GM19035 (cell line): ENCODE measurements at regions not wholly inside any gene's neighbourhood (a gene's known extent, or its start where the extent isn't known, plus 50 kb on each side); places are given as distances from the start of the nearest gene placed in this dataset.
A peak's percentile ranks its signal among the peaks of the same experiment; 100 is the strongest.
"Not testable (repeated sequence)": the region's sequence is repeated elsewhere in the genome, so short reads cannot be mapped to it uniquely, and the experiment has no call there.

Experiments used
- ATAC-seq: cut with Tn5 transposase; IDR thresholded peaks from one replicate; pipeline ENCODE4 v1.9.1; 2021; ENCODE audit not compliant: unreplicated experiment

DNA sequence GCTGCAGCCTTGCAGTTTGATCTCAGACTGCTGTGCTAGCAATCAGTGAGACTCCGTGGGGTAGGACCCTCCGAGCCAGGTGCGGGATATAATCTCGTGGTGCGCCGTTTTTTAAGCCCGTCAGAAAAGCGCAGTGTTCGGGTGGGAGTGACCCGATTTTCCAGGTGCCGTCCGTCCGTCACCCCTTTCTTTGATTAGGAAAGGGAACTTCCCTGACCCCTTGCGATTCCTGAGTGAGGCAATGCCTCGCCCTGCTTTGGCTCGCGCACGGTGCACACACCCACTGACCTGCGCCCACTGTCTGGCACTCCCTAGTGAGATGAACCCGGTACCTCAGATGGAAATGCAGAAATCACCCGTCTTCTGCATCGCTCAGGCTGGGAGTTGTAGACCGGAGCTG is 203.2 kb downstream of the SNCAIP start:
- not testable (repeated sequence) for ATAC-seq

DNA sequence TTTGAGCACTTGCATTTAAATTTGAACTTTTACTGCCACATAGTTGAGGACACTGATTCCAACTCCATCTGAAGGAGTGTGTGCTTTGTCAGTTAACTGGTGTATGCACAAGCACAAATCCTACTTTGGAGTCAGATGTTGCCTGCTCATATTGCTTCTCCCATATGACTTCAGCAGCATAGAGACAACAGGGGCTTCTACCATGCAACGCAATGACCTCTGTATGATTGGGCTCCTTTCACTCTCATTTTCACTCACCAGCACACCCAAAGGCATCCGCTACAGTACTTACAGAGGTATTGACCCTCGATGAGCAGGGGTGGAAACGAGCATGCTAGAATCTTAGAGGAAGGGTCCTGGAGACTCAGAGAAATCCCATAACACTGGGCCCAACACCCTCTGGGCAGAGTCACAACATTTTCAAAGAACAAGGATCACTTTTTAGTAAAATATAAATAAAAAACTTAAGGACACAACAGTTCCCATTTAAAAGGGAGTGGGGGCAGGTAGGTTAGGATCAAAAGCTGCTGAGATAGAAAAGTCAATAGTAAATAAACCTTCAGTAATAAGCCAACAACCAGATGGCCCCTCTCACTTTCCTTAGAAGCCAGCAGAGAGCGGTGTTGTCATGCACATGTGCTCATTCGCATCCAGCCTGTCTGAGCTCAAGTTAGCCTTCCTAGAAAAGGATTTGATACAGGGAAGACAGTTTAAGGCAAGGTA is 203.8 kb downstream of the SNCAIP start:
- peak; percentile 63 for ATAC-seq

- no peak for ATAC-seq
These were observed 204.4 kb downstream of the SNCAIP start for GRCh38 chr5:122516432-122516743.

DNA sequence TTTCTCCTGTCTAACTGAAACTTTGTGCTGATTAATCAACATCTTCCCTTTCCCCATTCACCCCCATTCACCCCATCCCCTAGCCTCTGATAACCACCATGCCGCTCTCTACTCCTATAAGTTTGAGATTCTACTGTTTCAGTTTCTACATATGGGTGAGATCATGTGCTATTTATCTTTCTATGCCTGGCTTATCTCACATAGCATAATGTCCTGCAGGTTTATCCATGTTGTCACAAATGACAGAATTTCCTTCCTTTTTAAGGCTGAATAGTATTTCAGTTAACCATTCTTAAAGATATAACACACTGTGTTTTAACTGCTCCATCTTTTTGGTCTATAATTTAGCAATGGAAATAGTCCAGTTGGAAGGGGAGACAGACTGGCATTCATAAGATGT is 205.1 kb downstream of the SNCAIP start:
- no peak for ATAC-seq

DNA sequence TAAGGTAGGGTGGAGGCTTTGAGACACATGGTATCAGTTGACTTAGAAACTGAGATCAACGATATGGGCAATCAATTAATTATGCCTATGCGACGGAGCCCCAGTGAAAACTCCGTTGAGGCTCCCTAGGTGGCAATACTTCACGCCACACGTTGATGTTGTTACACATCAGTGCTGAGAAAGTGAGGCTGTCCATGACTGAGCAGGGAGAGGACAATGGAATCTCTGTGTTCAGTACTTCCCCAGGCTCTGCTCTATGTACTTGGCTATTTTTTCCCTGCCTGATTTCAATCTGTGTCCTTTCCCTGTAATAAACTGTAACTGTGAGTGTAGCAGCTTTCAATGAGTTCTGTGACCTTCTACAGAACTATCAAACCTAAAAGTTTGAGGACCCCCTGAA is 211.7 kb downstream of the SNCAIP start:
- no peak for ATAC-seq

DNA sequence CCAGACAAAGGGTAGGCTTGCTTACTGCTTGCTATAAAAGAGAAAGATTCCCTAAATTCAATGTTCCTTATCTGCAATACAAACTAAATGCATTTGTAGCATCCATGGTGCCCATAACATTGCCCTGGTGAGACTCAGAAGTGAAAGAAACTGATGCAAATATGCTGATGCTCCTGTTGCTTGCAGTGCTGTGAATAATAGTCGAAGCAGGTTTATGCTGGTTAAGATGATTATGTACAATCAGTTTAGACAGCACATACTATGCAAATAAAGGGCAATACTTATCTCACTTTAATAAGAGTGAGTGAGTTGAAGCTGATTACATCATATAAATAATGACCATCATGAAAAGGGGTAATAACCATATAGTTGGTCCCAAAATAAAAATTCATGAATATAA is 215.5 kb downstream of the SNCAIP start:
- ATAC-seq: no peak

- no peak for ATAC-seq
These were observed 220.0 kb downstream of the SNCAIP start for GRCh38 chr5:122532035-122532434.

GRCh38 chr5:122533825-122534224 is 221.8 kb downstream of the SNCAIP start:
- no peak for ATAC-seq

DNA sequence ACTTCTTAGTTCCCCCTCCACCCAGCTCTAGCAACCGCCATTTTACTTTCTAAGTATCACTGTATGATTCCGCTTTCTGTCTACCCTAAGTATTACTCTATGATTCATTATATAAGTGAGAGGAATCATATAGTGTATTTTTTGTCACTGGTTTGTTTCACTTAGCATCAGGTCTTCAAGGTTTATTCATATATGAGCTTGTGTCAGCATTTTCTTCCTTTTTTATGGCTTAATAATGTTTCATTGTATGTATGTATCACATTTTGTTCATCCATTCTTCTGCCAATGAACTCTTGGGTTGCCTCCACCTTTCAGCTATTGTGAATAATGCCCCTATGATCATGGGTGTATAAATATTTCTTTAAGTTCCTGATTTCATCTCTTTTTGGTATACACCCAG is 222.8 kb downstream of the SNCAIP start:
- no peak for ATAC-seq

- no peak for ATAC-seq
These were observed 229.4 kb downstream of the SNCAIP start for GRCh38 chr5:122541388-122541787.

DNA sequence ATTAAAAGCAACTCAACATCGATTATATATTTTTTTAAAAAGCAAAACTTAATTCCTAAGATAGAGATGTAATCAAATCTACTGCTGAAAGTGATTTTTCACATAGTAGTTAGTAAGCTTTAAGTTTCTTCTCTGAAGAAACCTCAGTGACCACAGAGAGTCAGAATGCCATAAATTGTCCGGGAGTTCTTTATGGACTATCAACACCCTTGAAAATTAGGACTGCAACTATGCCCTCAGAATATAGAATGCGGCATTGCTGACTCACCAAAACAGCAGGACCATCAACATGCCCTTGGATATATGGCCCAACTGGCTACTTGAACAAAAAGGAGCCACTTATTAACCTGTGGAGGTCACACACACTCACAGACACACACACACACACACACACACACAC is 228.9 kb upstream of the SNX2 start:
- ATAC-seq: no peak

GRCh38 chr5:122547219-122547618 is 227.7 kb upstream of the SNX2 start:
- no peak for ATAC-seq

DNA sequence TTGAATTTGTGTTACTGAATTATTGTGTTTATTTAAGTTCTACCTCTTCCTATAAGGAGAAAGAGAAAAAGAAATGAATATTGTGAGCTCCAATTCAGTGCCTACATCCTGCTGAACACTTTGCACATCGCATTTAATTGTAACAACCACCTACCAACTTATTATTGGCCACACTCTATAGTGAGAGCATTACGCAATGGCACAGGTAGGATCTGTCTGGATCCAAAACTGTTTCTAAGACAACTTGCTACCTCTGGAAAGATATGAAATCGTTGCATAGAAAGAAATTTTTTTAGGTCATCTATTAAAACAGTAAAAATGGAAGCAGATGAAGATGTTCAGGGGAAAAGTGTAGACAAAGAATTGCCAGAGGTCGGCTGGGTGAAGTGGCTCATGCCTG is 227.2 kb upstream of the SNX2 start:
- no peak for ATAC-seq

- ATAC-seq: no peak
These were observed 215.2 kb upstream of the SNX2 start for GRCh38 chr5:122559676-122560075.

- ATAC-seq: no peak
These were observed 213.7 kb upstream of the SNX2 start for GRCh38 chr5:122561209-122561608.

- ATAC-seq: no peak
These were observed 209.5 kb upstream of the SNX2 start for GRCh38 chr5:122565331-122565730.

DNA sequence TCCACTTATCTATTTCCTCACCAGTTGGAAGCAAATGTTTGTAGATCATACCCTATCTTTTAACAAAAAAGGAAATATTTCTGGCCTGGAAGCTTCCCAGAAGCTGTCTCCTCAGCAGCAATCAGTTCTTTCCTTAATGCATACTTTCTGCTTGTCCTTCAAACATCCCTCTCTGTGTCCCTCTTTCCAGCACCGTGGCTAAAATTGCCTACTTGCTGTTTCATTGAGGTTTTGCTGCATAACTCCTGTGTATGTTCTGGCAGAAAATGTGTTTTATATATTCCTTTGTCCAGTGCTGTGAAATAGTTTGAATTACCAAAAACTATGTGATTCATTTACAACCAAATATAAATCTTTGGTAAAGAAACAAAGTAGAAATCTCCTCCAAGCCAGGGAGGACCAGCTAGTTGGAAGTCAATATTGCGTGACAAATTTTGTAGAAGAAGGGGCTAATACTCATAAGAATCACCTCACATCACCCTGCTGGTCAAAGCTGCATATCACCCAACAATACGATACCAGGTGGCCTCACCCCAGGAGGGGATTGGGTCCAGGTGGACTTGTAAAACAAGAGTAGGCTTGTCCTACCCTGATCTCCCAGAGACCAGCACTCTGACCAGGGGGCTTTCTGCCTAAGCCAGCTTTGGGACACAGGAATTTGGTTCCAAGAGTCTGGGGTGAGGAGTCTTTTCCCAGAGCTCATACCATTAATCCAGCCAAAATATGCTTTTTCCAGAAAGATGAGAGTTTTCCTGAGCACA is 198.4 kb upstream of the SNX2 start:
- no peak for ATAC-seq

GRCh38 chr5:122581629-122582028 is 193.3 kb upstream of the SNX2 start:
- ATAC-seq: no peak

DNA sequence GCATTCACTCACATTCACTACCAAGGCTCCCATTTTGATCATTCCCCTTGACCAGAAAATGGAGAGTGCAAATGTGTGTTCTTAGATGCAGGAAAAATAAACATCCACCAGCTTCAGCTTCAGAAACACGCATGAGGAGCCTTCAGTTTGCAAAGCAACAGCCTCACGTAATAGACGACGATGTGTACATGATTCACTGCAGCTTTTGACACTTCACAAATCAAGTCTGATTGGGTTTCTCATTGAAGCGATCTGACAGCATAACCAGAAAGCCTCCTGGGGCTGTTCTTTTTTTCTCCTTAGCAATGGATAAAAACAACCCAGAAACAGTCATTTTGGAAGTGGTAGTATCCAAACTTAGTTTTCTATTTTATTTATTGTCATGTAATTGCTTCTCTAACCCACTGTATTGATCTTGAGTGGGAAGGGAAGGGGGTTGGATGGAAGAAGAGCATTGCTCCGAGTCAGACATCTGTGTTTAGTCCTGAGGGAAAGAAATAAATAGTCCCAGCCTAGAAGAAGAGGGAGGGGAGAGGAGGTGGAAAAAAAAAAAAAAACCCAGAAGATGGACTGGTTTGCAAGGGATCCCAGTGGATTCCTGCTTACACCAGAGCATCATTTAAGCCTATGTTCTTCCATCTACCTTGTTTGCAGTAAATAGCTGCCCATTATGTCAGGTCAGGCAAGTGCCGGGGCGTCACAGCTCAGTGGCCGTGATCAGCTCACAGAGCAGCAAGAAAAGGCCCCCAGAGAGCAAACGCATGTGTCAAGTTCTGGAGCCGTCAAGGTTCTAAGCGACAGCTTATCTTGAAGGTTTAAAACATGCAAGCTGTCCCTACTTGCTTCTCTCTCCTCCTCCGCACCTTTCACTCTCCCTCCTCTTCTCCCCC is 190.2 kb upstream of the SNX2 start:
- no peak for ATAC-seq

GRCh38 chr5:122585371-122585770 is 189.5 kb upstream of the SNX2 start:
- ATAC-seq: no peak

DNA sequence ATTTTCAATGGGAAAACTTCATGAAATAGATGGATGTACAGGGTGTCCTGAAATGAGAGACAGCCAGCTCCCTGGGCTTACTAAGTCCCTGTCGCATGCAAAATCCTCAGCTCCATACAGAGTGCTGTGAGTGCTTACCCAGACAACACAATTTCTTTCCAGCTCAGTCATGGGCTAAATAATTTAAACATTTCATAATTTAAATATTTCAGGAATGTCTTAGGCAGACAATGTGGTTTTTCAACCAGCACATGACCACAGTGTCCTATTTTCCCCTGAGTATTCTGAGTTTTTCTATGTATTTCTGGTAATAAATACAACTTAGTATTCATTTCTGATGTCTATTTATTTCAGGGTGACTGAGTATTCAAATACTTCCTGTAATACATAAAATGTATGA is 188.5 kb upstream of the SNX2 start:
- ATAC-seq: no peak

- ATAC-seq: no peak
These were observed 183.1 kb upstream of the SNX2 start for GRCh38 chr5:122591828-122592227.
